Tibial nerve (tissue), 4 donors: ENCODE measurements at regions not wholly inside any gene's neighbourhood (a gene's known extent, or its start where the extent isn't known, plus 50 kb on each side); places are given as distances from the start of the nearest gene placed in this dataset.

Source experiments
- DNase-seq, 2 donors: peaks; one replicate each; pipeline ENCODE4 v3.0.0-alpha.2; 2019; ENCODE audit warnings: low spot score in 2 of 2
- H3K27ac ChIP-seq, 4 donors: fragments of 200-600 bp; sonication (generic) in 3 of 4; one replicate each; pipeline ENCODE4 v1.5.1; 2017 to 2019; ENCODE audit warnings: mild to moderate bottlenecking in 1 of 4
- H3K27me3 ChIP-seq, 2 donors: fragments of 200-600 bp; sonication (generic) in 1 of 2; one replicate each; pipeline versions ENCODE4 v1.5.1 to v1.6.0; 2017 to 2019
- H3K36me3 ChIP-seq, 3 donors: fragments of 200-600 bp; sonication (generic); one replicate each; pipeline ENCODE4 v1.5.1; 2018 to 2019
- H3K4me1 ChIP-seq, 4 donors: fragments of 200-600 bp; sonication (generic) in 3 of 4; one replicate each; pipeline ENCODE4 v1.5.1; 2017 to 2019
- H3K4me3 ChIP-seq, 4 donors: fragments of 200-600 bp; sonication (generic) in 3 of 4; one replicate each; pipeline ENCODE4 v1.5.1; 2017 to 2019; ENCODE audit warnings: mild to moderate bottlenecking in 1 of 4, moderate library complexity in 1 of 4
- H3K9me3 ChIP-seq, 4 donors: fragments of 200-600 bp; sonication (generic) in 3 of 4; one replicate each; pipeline ENCODE4 v1.5.1; 2017 to 2019
- EP300 ChIP-seq, 2 donors: sonication (generic); formaldehyde crosslinking; IDR thresholded peaks; one replicate each; pipeline ENCODE4 v1.6.1; 2017; ENCODE audit warnings: antibody characterized with exemption in 2 of 2, mild to moderate bottlenecking in 1 of 2
- POLR2A ChIP-seq, 2 donors: fragments of 450-650 bp; IDR thresholded peaks; one replicate each; pipeline ENCODE4 v1.6.1; 2017; ENCODE audit warnings: antibody characterized with exemption in 2 of 2, mild to moderate bottlenecking in 2 of 2, moderate library complexity in 2 of 2
- WGBS, 2 donors: methylation state at CpG; one replicate each; pipeline ENCODE4 v1.1.5; 2018; 5-methylcytosine and 5-hydroxymethylcytosine counted together
- TF ChIP-seq, protein P1 (sequence below), 5 experiments: fragments of 200-600 bp in 3 of 5; fragments of 450-650 bp in 2 of 5; sonication (generic) in 3 of 5; IDR thresholded peaks; one replicate each; pipeline ENCODE4 v1.5.1; 2016 to 2019; ENCODE audit warnings: antibody characterized with exemption in 5 of 5, mild to moderate bottlenecking in 3 of 5, moderate library complexity in 2 of 5

DNA sequence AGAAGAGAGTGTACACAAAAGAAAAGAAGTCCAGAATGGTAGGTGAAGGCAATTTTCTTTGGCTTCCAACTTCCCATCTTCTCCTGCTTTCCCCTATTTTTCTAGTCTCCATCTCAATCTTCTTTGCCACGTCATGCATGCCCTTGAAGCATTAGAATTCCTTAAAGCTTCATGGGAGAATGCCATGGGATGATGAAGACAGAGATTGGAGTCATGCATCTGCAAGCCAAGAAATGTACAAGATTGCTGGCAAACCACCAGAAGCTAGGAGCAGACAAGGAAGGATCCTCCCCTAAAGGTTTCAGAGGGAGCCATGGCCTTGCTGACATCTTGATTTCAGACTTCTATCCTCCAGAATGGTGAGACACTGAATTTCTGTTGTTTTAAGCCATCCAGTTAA lies 305.9 kb downstream of the HRH4 start:
- peaks cover 0 to 26% (median 5%) of the 10 kb centered on the region in 4 donors for H3K4me1 ChIP-seq
- no peaks in the 10 kb centered on the region for H3K27me3 ChIP-seq
- 83 to 88% methylated on average over 1 of the region's 1 CpG for WGBS, 2 donors
- peaks cover 0 to 5% (median 2%) of the 10 kb centered on the region in 4 donors for H3K9me3 ChIP-seq
- no peak for TF ChIP-seq EP300 (IDR thresholded peaks at IDR 0.05)
- TF ChIP-seq, protein P1, sequence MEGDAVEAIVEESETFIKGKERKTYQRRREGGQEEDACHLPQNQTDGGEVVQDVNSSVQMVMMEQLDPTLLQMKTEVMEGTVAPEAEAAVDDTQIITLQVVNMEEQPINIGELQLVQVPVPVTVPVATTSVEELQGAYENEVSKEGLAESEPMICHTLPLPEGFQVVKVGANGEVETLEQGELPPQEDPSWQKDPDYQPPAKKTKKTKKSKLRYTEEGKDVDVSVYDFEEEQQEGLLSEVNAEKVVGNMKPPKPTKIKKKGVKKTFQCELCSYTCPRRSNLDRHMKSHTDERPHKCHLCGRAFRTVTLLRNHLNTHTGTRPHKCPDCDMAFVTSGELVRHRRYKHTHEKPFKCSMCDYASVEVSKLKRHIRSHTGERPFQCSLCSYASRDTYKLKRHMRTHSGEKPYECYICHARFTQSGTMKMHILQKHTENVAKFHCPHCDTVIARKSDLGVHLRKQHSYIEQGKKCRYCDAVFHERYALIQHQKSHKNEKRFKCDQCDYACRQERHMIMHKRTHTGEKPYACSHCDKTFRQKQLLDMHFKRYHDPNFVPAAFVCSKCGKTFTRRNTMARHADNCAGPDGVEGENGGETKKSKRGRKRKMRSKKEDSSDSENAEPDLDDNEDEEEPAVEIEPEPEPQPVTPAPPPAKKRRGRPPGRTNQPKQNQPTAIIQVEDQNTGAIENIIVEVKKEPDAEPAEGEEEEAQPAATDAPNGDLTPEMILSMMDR (IDR thresholded peaks at IDR 0.05): no peak
- no peak for TF ChIP-seq POLR2A (IDR thresholded peaks at IDR 0.05)
- H3K36me3 ChIP-seq: no peaks in the 10 kb centered on the region
- H3K27ac ChIP-seq: no peak overlapping the region
- no peak overlapping the region for H3K4me3 ChIP-seq
- DNase-seq: no peak

DNA sequence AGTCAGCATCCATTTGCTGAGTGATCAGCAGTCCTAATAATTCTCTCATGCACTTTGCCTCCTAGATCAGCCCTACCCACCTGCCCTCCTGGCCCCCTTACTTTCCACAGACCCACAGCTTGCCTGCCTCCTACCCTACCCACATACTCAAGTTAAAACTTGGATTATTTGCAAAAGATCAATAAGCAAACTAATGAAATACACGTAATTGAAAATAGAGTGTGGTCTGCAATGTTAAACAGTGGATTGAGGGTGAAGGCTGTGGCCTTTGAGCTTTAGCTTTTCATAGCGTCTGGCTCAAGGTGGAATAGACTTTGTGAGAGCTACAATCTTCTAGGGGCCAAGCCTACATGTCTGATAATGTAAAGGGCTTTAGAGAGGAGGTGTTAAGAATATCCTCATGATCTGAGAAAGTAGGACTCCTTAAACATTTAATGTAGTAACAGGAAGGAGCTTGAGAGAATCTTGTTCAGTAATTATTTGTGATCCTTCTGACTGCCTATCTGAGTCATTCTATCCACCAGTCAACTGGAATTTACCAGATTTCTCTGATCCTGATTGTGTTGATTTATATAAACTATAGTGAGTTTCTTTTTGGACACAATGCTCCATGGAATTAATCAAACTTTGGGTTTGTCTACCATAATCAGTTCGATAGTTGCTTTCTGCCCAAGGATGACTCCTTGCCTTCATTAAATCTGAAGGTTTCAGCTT lies 310.0 kb downstream of the HRH4 start:
- H3K4me1 ChIP-seq: no peaks in the 10 kb centered on the region
- no peak overlapping the region for H3K4me3 ChIP-seq
- WGBS, 2 donors: 89 to 90% methylated on average over 3 of the region's 3 CpGs
- no peak overlapping the region for H3K27ac ChIP-seq
- no peak for DNase-seq
- H3K27me3 ChIP-seq: no peaks in the 10 kb centered on the region
- H3K9me3 ChIP-seq: no peaks in the 10 kb centered on the region
- no peaks in the 10 kb centered on the region for H3K36me3 ChIP-seq
- no peak for TF ChIP-seq EP300 (IDR thresholded peaks at IDR 0.05)
- TF ChIP-seq POLR2A (IDR thresholded peaks at IDR 0.05): no peak
- TF ChIP-seq, protein P1 (IDR thresholded peaks at IDR 0.05): no peak

DNA sequence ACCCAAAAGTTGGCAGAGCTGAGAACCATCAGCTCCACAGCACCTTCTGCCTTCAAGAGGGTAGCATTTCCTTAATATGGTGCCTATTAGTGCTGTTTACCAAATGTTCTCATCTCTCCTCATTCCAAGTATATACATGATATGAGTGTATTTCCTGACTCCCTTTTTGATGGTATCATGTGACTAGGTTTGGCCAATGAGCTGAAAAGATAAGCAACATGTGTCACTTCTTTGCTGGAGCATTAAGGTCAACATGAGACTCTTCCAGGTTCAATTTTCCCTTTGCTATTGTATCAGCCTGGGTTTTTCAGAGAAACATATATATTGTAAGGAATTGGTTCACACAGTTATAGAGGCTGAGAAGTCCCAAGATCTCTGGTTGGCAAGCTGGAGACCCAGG lies 310.9 kb downstream of the HRH4 start:
- Histone ChIP-seq H3K9me3 (no peaks in the 10 kb centered on the region), H3K27me3 (no peaks in the 10 kb centered on the region), H3K4me1 (no peaks in the 10 kb centered on the region), H3K27ac (no peak overlapping the region), H3K4me3 (no peak overlapping the region), H3K36me3 (no peaks in the 10 kb centered on the region)
- DNase-seq: no peak
- TF ChIP-seq EP300 (IDR thresholded peaks at IDR 0.05): no peak

DNA sequence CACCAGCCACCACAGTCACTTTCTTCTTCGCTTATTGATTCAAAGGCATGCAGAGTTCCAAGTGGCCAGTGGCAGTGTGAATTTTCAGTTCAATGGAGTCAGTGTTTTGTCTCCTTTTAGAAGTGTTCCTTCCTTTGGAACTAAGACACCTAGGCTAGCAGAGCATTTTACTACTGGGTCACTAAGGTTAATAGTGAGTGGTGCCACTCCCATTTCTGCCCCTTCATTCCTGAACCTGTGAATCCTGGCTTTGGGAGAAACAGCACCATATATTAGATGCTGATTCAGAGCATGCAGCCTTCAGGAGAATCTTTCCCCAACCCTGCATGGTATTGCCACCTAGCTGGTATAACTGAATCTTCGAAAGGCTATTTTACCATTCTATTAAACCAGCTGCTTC lies 312.7 kb downstream of the HRH4 start:
- H3K27ac ChIP-seq: no peak overlapping the region
- no peak overlapping the region for H3K4me3 ChIP-seq
- 91 to 95% methylated on average over 2 of the region's 2 CpGs for WGBS, 2 donors
- H3K27me3 ChIP-seq: no peaks in the 10 kb centered on the region
- H3K4me1 ChIP-seq: no peaks in the 10 kb centered on the region
- H3K36me3 ChIP-seq: no peaks in the 10 kb centered on the region
- H3K9me3 ChIP-seq: no peaks in the 10 kb centered on the region
- TF ChIP-seq EP300 (IDR thresholded peaks at IDR 0.05): no peak
- no peak for TF ChIP-seq POLR2A (IDR thresholded peaks at IDR 0.05)
- TF ChIP-seq, protein P1 (IDR thresholded peaks at IDR 0.05): no peak
- DNase-seq: no peak

DNA sequence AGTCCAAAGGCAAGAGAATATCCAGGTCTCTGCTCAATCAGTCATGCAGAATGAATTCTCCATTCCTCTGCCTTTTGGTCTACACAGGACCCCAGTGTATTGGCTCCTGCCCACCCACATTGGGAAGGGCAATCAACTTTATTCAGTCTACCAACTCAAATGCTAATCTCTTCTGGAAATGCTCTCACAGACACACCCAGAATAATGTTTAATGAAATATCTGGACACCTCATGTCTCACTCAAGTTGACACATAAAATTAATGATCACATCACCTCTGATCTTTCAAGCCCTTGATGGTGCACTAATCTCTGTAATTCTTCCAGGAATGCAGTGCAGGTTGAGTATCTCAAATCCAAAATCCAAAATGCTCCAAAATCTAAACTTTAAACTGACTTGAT lies 315.6 kb downstream of the HRH4 start:
- no peaks in the 10 kb centered on the region for H3K36me3 ChIP-seq
- no peaks in the 10 kb centered on the region for H3K9me3 ChIP-seq
- H3K4me1 ChIP-seq: no peaks in the 10 kb centered on the region
- no peak for TF ChIP-seq EP300 (IDR thresholded peaks at IDR 0.05)
- no peak for TF ChIP-seq POLR2A (IDR thresholded peaks at IDR 0.05)
- TF ChIP-seq, protein P1 (IDR thresholded peaks at IDR 0.05): no peak
- H3K27me3 ChIP-seq: no peaks in the 10 kb centered on the region
- H3K4me3 ChIP-seq: no peak overlapping the region
- H3K27ac ChIP-seq: no peak overlapping the region
- no peak for DNase-seq
